ENCODE measurements at regions not wholly inside any gene's neighbourhood (a gene's known extent, or its start where the extent isn't known, plus 50 kb on each side); places are given as distances from the start of the nearest gene placed in this dataset.

DNA sequence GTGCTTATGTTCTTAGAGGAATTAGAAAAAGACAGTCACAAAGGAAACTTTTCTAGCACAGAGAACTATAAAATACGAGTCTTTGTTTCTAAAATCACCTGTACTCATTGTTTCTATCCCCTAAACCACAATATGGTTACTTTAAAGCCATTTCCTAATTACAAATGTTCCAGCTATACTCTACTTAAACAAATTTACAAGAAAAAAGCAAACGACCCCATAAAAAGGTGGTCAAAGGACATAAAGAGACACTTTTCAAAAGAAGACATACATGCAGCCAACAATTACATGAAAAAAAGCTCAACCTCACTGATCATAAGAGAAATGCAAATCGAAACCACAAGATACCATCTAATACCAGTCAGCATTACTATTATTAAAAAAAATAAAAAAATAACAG lies 447.3 kb downstream of the RAB28 start (continued):
- TF ChIP-seq, protein P1, sequence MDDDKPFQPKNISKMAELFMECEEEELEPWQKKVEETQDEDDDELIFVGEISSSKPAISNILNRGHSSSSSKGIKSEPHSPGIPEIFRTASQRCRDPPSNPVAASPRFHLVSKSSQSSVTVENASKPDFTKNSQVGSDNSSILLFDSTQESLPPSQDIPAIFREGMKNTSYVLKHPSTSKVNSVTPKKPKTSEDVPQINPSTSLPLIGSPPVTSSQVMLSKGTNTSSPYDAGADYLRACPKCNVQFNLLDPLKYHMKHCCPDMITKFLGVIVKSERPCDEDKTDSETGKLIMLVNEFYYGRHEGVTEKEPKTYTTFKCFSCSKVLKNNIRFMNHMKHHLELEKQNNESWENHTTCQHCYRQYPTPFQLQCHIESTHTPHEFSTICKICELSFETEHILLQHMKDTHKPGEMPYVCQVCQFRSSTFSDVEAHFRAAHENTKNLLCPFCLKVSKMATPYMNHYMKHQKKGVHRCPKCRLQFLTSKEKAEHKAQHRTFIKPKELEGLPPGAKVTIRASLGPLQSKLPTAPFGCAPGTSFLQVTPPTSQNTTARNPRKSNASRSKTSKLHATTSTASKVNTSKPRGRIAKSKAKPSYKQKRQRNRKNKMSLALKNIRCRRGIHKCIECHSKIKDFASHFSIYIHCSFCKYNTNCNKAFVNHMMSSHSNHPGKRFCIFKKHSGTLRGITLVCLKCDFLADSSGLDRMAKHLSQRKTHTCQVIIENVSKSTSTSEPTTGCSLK (tag by site-specific recombination; IDR thresholded peaks at IDR 0.05): no peak
- no peak for TF ChIP-seq OSR2 (tag by site-specific recombination; IDR thresholded peaks at IDR 0.05)
- TF ChIP-seq, protein P2, sequence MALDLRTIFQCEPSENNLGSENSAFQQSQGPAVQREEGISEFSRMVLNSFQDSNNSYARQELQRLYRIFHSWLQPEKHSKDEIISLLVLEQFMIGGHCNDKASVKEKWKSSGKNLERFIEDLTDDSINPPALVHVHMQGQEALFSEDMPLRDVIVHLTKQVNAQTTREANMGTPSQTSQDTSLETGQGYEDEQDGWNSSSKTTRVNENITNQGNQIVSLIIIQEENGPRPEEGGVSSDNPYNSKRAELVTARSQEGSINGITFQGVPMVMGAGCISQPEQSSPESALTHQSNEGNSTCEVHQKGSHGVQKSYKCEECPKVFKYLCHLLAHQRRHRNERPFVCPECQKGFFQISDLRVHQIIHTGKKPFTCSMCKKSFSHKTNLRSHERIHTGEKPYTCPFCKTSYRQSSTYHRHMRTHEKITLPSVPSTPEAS (tag by site-specific recombination; IDR thresholded peaks at IDR 0.05): no peak
- TF ChIP-seq ZNF768 (tag by site-specific recombination; IDR thresholded peaks at IDR 0.05): no peak
- TF ChIP-seq ZSCAN16 (tag by site-specific recombination; IDR thresholded peaks at IDR 0.05): no peak
- no peak for TF ChIP-seq ZNF16 (tag by site-specific recombination; IDR thresholded peaks at IDR 0.05; ENCODE audit: low read depth)
- TF ChIP-seq ZNF792 (tag by site-specific recombination; IDR thresholded peaks at IDR 0.05): no peak
- no peak for TF ChIP-seq ZNF324 (tag by site-specific recombination; IDR thresholded peaks at IDR 0.05)
- no peak for TF ChIP-seq ZNF610 (tag by site-specific recombination; IDR thresholded peaks at IDR 0.05; ENCODE audit: borderline replicate concordance)
- no peak for TF ChIP-seq ZNF548 (tag by site-specific recombination; IDR thresholded peaks at IDR 0.05)
- TF ChIP-seq, protein P3, sequence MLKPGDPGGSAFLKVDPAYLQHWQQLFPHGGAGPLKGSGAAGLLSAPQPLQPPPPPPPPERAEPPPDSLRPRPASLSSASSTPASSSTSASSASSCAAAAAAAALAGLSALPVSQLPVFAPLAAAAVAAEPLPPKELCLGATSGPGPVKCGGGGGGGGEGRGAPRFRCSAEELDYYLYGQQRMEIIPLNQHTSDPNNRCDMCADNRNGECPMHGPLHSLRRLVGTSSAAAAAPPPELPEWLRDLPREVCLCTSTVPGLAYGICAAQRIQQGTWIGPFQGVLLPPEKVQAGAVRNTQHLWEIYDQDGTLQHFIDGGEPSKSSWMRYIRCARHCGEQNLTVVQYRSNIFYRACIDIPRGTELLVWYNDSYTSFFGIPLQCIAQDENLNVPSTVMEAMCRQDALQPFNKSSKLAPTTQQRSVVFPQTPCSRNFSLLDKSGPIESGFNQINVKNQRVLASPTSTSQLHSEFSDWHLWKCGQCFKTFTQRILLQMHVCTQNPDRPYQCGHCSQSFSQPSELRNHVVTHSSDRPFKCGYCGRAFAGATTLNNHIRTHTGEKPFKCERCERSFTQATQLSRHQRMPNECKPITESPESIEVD (tag by site-specific recombination; IDR thresholded peaks at IDR 0.05): no peak
- no peak for TF ChIP-seq ZNF571 (tag by site-specific recombination; IDR thresholded peaks at IDR 0.05)
- TF ChIP-seq ZNF664 (tag by site-specific recombination; IDR thresholded peaks at IDR 0.05): no peak

DNA sequence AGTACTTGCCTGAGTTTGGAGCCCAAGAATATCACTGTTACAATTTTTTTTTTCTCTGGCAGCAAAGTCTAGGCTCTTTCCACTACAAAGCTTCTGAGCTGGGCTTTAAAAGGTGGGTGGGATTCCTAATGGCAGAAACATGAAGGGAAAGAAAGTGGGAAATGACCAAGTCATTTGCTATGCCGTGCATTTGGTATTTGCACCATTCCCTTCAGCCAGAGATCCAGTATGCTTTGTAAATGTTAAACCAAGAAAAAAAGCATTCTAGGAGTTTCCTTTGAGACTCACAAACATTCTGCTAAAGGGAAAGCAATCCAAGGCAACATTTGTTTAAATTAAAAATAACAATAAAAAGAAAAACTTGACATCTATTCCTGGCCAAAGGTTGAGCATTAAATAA lies 451.2 kb downstream of the RAB28 start:
- TF ChIP-seq ZNF423 (tag by site-specific recombination; IDR thresholded peaks at IDR 0.05) (no peak), ZNF366 (tag by site-specific recombination; conservative IDR thresholded peaks at IDR 0.05) (no peak), ZNF37A (tag by site-specific recombination; IDR thresholded peaks at IDR 0.05) (no peak), OVOL3 (tag by site-specific recombination; IDR thresholded peaks at IDR 0.05) (no peak), ZNF16 (tag by site-specific recombination; IDR thresholded peaks at IDR 0.05; ENCODE audit: low read depth) (no peak), KLF7 (tag by site-specific recombination; IDR thresholded peaks at IDR 0.05; ENCODE audit: borderline replicate concordance) (no peak), ZNF596 (tag by site-specific recombination; IDR thresholded peaks at IDR 0.05) (no peak), ZFP37 (tag by site-specific recombination; IDR thresholded peaks at IDR 0.05) (no peak)
- TF ChIP-seq, protein P4, sequence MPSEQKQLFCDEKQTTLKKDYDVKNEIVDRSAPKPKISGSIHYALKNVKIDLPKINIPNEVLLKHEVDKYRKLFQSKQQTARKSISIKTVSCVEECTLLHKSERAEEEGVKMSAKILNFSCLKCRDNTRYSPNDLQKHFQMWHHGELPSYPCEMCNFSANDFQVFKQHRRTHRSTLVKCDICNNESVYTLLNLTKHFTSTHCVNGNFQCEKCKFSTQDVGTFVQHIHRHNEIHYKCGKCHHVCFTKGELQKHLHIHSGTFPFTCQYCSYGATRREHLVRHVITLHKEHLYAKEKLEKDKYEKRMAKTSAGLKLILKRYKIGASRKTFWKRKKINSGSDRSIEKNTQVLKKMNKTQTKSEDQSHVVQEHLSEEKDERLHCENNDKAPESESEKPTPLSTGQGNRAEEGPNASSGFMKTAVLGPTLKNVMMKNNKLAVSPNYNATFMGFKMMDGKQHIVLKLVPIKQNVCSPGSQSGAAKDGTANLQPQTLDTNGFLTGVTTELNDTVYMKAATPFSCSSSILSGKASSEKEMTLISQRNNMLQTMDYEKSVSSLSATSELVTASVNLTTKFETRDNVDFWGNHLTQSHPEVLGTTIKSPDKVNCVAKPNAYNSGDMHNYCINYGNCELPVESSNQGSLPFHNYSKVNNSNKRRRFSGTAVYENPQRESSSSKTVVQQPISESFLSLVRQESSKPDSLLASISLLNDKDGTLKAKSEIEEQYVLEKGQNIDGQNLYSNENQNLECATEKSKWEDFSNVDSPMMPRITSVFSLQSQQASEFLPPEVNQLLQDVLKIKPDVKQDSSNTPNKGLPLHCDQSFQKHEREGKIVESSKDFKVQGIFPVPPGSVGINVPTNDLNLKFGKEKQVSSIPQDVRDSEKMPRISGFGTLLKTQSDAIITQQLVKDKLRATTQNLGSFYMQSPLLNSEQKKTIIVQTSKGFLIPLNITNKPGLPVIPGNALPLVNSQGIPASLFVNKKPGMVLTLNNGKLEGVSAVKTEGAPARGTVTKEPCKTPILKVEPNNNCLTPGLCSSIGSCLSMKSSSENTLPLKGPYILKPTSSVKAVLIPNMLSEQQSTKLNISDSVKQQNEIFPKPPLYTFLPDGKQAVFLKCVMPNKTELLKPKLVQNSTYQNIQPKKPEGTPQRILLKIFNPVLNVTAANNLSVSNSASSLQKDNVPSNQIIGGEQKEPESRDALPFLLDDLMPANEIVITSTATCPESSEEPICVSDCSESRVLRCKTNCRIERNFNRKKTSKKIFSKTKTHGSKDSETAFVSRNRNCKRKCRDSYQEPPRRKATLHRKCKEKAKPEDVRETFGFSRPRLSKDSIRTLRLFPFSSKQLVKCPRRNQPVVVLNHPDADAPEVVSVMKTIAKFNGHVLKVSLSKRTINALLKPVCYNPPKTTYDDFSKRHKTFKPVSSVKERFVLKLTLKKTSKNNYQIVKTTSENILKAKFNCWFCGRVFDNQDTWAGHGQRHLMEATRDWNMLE (tag by site-specific recombination; conservative IDR thresholded peaks at IDR 0.05; ENCODE audit: low read depth): no peak

More for the DNA sequence above, 451.2 kb downstream of the RAB28 start:
- Histone ChIP-seq H3K4me1 (ENCODE audit: control insufficient read depth, insufficient read depth, low read length) (no peaks in the 10 kb centered on the region), H3K36me3 (ENCODE audit: control insufficient read depth in 2 of 2, insufficient read depth in 1 of 2, low read length in 2 of 2) (no peaks in the 10 kb centered on the region), H3K9me3 (ENCODE audit: control insufficient read depth, insufficient read depth, low read depth, low read length) (no peaks in the 10 kb centered on the region), H3K27ac (ENCODE audit: extremely low read depth, low read depth, low read length) (no peak overlapping the region), H3K4me3 (ENCODE audit: low read depth, low read length) (no peak overlapping the region)
- POLR2A ChIA-PET: no interaction called here
- CTCF ChIA-PET: no interaction called here
